ENCODE measurements at regions not wholly inside any gene's neighbourhood (a gene's known extent, or its start where the extent isn't known, plus 50 kb on each side); places are given as distances from the start of the nearest gene placed in this dataset.

DNA sequence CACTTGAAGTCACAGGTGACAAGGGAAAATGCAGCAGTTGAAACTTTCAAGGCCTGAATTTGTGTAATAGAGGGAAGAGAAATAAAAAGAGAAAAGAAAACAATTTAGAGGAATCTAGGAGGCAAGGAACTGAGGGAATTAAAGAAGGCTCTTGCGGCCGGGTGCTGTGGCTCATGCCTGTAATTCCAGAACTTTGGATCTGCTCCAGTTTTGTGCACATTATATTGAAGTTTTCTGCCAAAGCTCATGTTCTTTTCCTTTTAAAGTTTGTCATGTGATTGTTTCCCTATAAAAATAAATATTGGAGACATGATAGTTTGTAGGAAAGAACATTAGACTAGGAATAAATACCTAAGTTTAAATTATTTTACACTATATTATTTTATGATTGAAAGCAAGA, 433.9 kb upstream of the CPEB2 start:
- Histone ChIP-seq H3K36me3 (no peaks in the 10 kb centered on the region), H3K27ac (no peak overlapping the region), H3K9me3 (peaks cover 0 to 24% (median 0%) of the 10 kb centered on the region in 8 donors), H3K4me3 (no peak overlapping the region), H3K4me1 (no peaks in the 10 kb centered on the region), H3K27me3 (replicated peaks in 1 of 7) (no peaks in the 10 kb centered on the region)
- intact Hi-C loops (cut with DNase I; ENCODE audit: low total_unique reads) = no loop called here
- no peak for DNase-seq
- 54 to 82% (median 73%) methylated on average over 2 of the region's 2 CpGs for WGBS, 5 donors
- TF ChIP-seq CTCF (IDR thresholded peaks at IDR 0.05 in 8 of 11, conservative IDR thresholded peaks at IDR 0.05 in 3 of 11) (no peak), POLR2A (IDR thresholded peaks at IDR 0.05) (no peak), POLR2AphosphoS5 (IDR thresholded peaks at IDR 0.05) (no peak)

DNA sequence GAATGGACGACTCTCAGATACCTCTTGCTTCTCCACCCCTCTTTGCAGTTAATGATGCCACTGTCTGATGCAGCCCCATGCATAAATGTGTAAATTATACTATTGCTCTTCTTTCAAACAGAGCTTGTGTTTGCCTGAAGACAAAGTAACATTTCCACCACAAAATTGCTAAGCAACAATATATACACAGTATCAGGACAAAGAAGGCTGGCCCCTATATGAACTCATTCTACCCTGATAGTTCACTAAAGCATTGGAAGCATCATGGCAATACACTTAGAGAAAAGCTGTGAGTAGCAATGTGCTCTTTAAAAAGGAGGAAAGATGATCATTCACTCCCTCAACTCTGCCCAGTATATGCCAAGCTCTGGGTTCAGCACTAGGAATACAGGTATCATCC, 427.0 kb upstream of the CPEB2 start:
- H3K36me3 ChIP-seq = no peaks in the 10 kb centered on the region
- WGBS, 5 donors = 71 to 84% (median 77%) methylated on average over 1 of the region's 1 CpG
- intact Hi-C loops (cut with DNase I; ENCODE audit: low total_unique reads) = no loop called here
- H3K4me3 ChIP-seq = no peak overlapping the region
- TF ChIP-seq POLR2A (IDR thresholded peaks at IDR 0.05) (no peak), POLR2AphosphoS5 (IDR thresholded peaks at IDR 0.05) (no peak), CTCF (IDR thresholded peaks at IDR 0.05 in 8 of 11, conservative IDR thresholded peaks at IDR 0.05 in 3 of 11) (no peak)
- H3K4me1 ChIP-seq = no peaks in the 10 kb centered on the region
- DNase-seq = no peak
- peaks cover 0 to 12% (median 0%) of the 10 kb centered on the region in 8 donors for H3K9me3 ChIP-seq
- no peaks in the 10 kb centered on the region for H3K27me3 ChIP-seq (replicated peaks in 1 of 7)
- no peak overlapping the region for H3K27ac ChIP-seq

GRCh38 chr4:14575919-14576318, 426.4 kb upstream of the CPEB2 start:
- WGBS, 5 donors = 68 to 99% (median 92%) methylated on average over 2 of the region's 2 CpGs
- TF ChIP-seq POLR2AphosphoS5 (IDR thresholded peaks at IDR 0.05) = no peak
- no peak for TF ChIP-seq CTCF (IDR thresholded peaks at IDR 0.05 in 8 of 11, conservative IDR thresholded peaks at IDR 0.05 in 3 of 11)

GRCh38 chr4:14580061-14580460, 422.2 kb upstream of the CPEB2 start:
- H3K9me3 ChIP-seq = no peaks in the 10 kb centered on the region
- intact Hi-C loops (cut with DNase I; ENCODE audit: low total_unique reads) = no loop called here
- H3K27me3 ChIP-seq (replicated peaks in 1 of 7) = no peaks in the 10 kb centered on the region
- H3K4me3 ChIP-seq = no peak overlapping the region
- no peaks in the 10 kb centered on the region for H3K36me3 ChIP-seq
- H3K27ac ChIP-seq = no peak overlapping the region
- no peaks in the 10 kb centered on the region for H3K4me1 ChIP-seq
- no peak for TF ChIP-seq POLR2AphosphoS5 (IDR thresholded peaks at IDR 0.05)
- TF ChIP-seq POLR2A (IDR thresholded peaks at IDR 0.05) = no peak
- TF ChIP-seq CTCF (IDR thresholded peaks at IDR 0.05 in 8 of 11, conservative IDR thresholded peaks at IDR 0.05 in 3 of 11) = no peak
- DNase-seq = no peak

More at GRCh38 chr4:14575919-14576318, 426.4 kb upstream of the CPEB2 start:
- Histone ChIP-seq H3K36me3 (no peaks in the 10 kb centered on the region), H3K9me3 (peaks cover 0 to 12% (median 0%) of the 10 kb centered on the region in 8 donors), H3K4me3 (no peak overlapping the region), H3K27me3 (replicated peaks in 1 of 7) (no peaks in the 10 kb centered on the region), H3K27ac (no peak overlapping the region), H3K4me1 (no peaks in the 10 kb centered on the region)
- no peak for DNase-seq
- intact Hi-C loops (cut with DNase I; ENCODE audit: low total_unique reads) = no loop called here

Measured in spleen (tissue), 11 donors.